ENCODE measurements at regions not wholly inside any gene's neighbourhood (a gene's known extent, or its start where the extent isn't known, plus 50 kb on each side); places are given as distances from the start of the nearest gene placed in this dataset.

DNA sequence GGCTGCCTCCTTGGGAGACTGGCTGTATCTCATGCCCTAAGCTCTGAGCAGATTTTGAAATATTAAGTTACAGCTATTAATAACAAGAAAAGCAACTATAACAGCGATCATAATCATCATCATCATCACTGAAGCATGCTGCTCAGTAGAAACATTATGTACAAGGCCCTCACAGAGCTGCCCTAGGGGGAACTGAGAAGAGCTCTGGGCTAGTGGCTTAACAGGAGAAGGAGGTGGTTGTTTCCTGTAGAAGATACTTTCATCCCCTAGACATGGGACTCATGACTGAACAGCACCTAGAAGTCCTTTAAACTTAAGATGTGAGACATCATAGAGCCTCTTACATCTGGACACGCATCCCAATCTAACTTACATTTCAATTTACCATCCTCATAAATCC lies 332.8 kb upstream of the PLET1 start:
- H3K4me3 ChIP-seq (ENCODE audit: low read length), result no peak overlapping the region
- no peak for DNase-seq (ENCODE audit: low read depth)
- no peak for TF ChIP-seq CTCF (conservative IDR thresholded peaks at IDR 0.05; ENCODE audit: low read length)

DNA sequence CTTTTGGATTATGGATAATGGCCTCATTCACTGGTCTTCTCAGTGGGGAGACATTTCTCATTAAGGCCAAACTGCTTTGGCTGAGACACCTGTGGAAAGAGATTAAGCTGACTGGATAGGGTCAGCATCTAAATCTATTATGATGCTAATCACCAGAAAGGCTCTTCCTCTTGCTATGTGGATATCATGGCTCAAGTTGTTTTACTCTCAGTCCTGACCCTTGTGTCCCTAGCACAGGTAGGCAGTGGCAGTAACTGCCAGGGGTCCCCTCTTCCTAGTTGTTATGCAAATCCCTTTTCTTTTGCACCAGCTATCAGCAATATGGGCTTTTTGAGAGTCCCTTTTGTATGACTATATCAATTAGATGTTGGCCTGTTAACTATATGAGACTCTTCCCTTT lies 335.7 kb upstream of the PLET1 start:
- no peak overlapping the region for H3K4me3 ChIP-seq (ENCODE audit: low read length)
- no peak for DNase-seq (ENCODE audit: low read depth)
- TF ChIP-seq CTCF (conservative IDR thresholded peaks at IDR 0.05; ENCODE audit: low read length), result no peak

- H3K4me3 ChIP-seq (ENCODE audit: low read length), result no peak overlapping the region
- DNase-seq (ENCODE audit: low read depth), result no peak
- TF ChIP-seq CTCF (conservative IDR thresholded peaks at IDR 0.05; ENCODE audit: low read length), result no peak
These were observed 336.7 kb upstream of the PLET1 start for GRCh38 chr11:112597286-112597790.

DNA sequence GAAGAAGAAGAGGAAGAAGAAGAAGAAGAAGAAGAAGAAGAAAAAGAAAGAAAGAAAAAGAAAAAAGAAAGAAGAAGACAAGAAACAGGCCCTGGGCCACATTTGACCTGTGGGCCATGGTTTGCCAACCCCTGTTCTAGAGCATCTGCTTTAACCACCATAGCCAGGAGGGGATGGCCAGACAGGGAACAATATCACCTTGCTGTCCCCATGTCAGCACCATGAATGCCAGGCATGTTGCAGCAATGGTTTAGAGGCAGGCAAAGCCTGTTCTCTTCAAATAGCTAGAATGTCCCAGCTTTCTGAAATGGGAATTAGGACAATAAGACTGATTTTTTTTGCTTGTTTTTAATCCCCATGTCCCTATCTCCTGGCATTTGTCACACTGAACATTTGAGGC lies 338.6 kb upstream of the PLET1 start:
- H3K4me3 ChIP-seq (ENCODE audit: low read length), result no peak overlapping the region
- no peak for DNase-seq (ENCODE audit: low read depth)
- TF ChIP-seq CTCF (conservative IDR thresholded peaks at IDR 0.05; ENCODE audit: low read length), result no peak

DNA sequence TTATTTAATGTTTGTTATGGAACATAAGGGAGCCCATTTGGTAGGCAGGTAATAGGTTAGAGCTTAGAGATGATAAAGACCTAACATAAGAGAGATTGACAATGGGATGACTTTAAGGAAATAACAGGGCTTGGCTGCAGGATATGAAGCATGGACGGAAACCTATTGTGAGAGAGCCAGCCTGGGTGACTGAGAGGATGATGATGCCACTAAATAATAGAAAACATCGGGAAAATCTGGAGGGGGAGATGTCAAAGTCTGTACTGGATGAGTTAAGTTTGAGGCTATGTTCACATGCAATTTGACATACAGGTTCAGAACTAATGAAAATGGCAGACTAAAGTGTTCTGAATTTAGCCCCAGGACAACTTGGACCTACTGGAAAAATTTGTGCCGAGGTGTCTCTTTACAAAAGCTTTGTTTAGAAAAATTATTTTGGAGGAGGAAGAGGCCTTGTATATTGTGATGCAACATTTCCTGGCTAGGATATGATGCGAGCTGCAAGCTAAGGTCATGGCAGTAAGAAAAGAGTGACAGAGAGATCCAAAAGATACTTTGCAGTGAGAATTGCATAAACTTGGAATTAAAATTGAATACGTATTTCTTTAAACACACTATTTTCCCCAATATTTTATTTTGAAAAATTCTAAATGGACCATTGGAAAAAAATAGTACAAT lies 339.3 kb upstream of the PLET1 start:
- DNase-seq (ENCODE audit: low read depth), result no peak
- no peak overlapping the region for H3K4me3 ChIP-seq (ENCODE audit: low read length)
- TF ChIP-seq CTCF (conservative IDR thresholded peaks at IDR 0.05; ENCODE audit: low read length), result no peak

DNA sequence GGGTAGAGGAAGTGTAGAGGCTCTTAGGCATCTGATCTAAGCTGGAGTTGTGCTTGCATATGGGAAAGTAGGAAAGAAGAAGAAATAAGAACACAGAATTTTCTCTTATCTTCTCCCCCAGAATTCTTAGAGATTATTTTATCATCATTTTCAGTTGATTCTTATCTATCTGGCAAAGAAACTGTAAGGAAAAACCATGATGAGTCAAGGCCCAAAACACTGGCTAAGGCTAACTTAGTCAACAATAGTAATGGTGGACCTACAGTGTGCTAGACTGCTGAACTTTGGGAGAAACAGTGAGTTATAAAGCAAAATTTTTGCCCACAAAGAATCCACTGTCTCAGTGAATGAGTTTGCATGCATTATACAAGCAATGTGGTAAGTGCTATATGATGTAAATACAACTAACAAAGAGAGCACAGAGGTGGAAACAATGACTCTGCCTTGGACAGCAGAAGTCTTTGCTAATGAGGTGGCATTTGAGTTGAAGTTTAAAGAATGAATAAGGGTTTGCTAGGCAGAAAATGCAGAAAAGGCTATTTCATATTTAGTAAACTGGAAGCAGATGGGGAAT lies 344.5 kb upstream of the PLET1 start:
- TF ChIP-seq CTCF (conservative IDR thresholded peaks at IDR 0.05; ENCODE audit: low read length), result no peak
- peak; percentile 59 for DNase-seq (ENCODE audit: low read depth)
- H3K4me3 ChIP-seq (ENCODE audit: low read length), result no peak overlapping the region

DNA sequence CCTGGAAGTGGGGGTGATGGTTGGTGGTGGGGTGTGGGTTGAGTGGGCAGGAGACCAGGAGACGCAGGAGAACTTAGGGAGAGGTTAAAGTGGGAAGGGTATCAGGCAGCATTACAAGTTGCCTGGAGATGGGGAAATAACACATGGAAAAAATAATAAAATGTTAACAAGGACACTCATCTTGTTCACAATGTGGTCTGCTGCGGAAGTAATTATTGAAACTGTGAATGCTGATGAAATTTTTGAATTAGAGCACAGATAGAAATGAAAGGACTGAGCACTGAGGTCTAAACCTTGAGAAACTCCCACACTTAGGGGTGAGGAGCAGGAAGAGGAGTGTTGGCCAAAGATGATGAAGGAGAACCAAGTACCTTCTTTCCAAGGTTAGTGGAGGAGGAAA lies 346.0 kb upstream of the PLET1 start:
- peak; percentile 17 for DNase-seq (ENCODE audit: low read depth)
- no peak overlapping the region for H3K4me3 ChIP-seq (ENCODE audit: low read length)
- no peak for TF ChIP-seq CTCF (conservative IDR thresholded peaks at IDR 0.05; ENCODE audit: low read length)

All from AG10803 (cell line).